Panc1 (cell line): ENCODE measurements at regions not wholly inside any gene's neighbourhood (a gene's known extent, or its start where the extent isn't known, plus 50 kb on each side); places are given as distances from the start of the nearest gene placed in this dataset.

ENCODE experiments used
- POLR2AphosphoS5 ChIP-seq: IDR thresholded peaks from 2 replicates; pipeline ENCODE4 v1.6.1; 2012; ENCODE audit warnings: mild to moderate bottlenecking, low read depth, low read length, moderate library complexity
- TF ChIP-seq, protein P1 (sequence below): fragments of 450-650 bp; IDR thresholded peaks from 2 replicates; pipeline ENCODE4 v1.5.1; 2017; ENCODE audit warnings: mild to moderate bottlenecking

DNA sequence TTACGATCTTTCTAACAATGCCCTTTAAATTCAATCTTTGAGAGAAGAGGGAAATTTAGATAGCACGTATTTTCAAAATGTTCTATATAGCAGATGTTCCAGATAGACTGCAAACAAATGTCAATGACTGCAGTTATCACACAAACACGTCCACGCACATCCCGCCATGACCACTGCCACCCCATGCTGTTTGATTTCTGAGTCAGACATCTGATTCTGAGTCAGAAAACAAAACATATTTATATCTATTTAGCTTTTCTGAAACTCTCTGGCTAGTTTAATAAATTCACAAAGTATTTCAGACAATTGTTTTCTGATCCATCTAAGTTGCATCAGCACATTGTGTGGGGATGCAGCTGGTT lies 105.9 kb upstream of the BCAT1 start:
- TF ChIP-seq, protein P1, sequence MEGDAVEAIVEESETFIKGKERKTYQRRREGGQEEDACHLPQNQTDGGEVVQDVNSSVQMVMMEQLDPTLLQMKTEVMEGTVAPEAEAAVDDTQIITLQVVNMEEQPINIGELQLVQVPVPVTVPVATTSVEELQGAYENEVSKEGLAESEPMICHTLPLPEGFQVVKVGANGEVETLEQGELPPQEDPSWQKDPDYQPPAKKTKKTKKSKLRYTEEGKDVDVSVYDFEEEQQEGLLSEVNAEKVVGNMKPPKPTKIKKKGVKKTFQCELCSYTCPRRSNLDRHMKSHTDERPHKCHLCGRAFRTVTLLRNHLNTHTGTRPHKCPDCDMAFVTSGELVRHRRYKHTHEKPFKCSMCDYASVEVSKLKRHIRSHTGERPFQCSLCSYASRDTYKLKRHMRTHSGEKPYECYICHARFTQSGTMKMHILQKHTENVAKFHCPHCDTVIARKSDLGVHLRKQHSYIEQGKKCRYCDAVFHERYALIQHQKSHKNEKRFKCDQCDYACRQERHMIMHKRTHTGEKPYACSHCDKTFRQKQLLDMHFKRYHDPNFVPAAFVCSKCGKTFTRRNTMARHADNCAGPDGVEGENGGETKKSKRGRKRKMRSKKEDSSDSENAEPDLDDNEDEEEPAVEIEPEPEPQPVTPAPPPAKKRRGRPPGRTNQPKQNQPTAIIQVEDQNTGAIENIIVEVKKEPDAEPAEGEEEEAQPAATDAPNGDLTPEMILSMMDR: no peak
- no peak for TF ChIP-seq POLR2AphosphoS5
